ENCODE measurements at regions not wholly inside any gene's neighbourhood (a gene's known extent, or its start where the extent isn't known, plus 50 kb on each side); places are given as distances from the start of the nearest gene placed in this dataset.

GRCh38 chr4:104353481-104353880, 141.2 kb downstream of the CXXC4 start:
- Mint-ChIP-seq H3K4me3 (no peak overlapping the region), H3K36me3 (ENCODE audit: low read depth) (no peaks in the 10 kb centered on the region), H3K27me3 (ENCODE audit: insufficient read depth) (no peaks in the 10 kb centered on the region), H3K4me1 (no peaks in the 10 kb centered on the region), H3K27ac (no peak overlapping the region), H3K9me3 (peaks cover 8% of the 10 kb centered on the region)
- DNase-seq, result no peak
- Histone ChIP-seq H3K36me3 (ENCODE audit: control insufficient read depth, insufficient read depth, low read length) (no peaks in the 10 kb centered on the region), H3K9me3 (ENCODE audit: control insufficient read depth, low read length) (no peaks in the 10 kb centered on the region), H3K27ac (ENCODE audit: low read depth, low read length) (no peak overlapping the region), H3K4me1 (ENCODE audit: control insufficient read depth, insufficient read depth, low read length) (no peaks in the 10 kb centered on the region), H3K4me3 (ENCODE audit: low read length) (no peak overlapping the region), H3K9ac (ENCODE audit: extremely low read depth, low read length, poor library complexity, severe bottlenecking) (no peak overlapping the region), H3K27me3 (ENCODE audit: control insufficient read depth, insufficient read depth, low read length, poor library complexity, severe bottlenecking) (no peaks in the 10 kb centered on the region)
- 86 to 95% methylated on average over 2 to 3 of the region's 3 CpGs for WGBS, 2 experiments (ENCODE audit: insufficient coverage in 1 of 2, insufficient read length in 1 of 2)
- TF ChIP-seq CTCF (conservative IDR thresholded peaks at IDR 0.05), result no peak

- TF ChIP-seq CTCF (conservative IDR thresholded peaks at IDR 0.05), result peak; percentile 75
- Mint-ChIP-seq H3K27ac (no peak overlapping the region), H3K9me3 (peaks cover 7% of the 10 kb centered on the region), H3K4me1 (no peaks in the 10 kb centered on the region), H3K36me3 (ENCODE audit: low read depth) (no peaks in the 10 kb centered on the region), H3K4me3 (no peak overlapping the region), H3K27me3 (ENCODE audit: insufficient read depth) (no peaks in the 10 kb centered on the region)
- DNase-seq, result peak; percentile 64
- no peak overlapping the region for H3K27ac ChIP-seq (ENCODE audit: low read depth, low read length)
- no peaks in the 10 kb centered on the region for H3K27me3 ChIP-seq (ENCODE audit: control insufficient read depth, insufficient read depth, low read length, poor library complexity, severe bottlenecking)
- H3K9ac ChIP-seq (ENCODE audit: extremely low read depth, low read length, poor library complexity, severe bottlenecking), result no peak overlapping the region
- H3K4me1 ChIP-seq (ENCODE audit: control insufficient read depth, insufficient read depth, low read length), result no peaks in the 10 kb centered on the region
- no peak overlapping the region for H3K4me3 ChIP-seq (ENCODE audit: low read length)
- 67 to 71% methylated on average over 2 of the region's 2 CpGs for WGBS, 2 experiments (ENCODE audit: insufficient coverage in 1 of 2, insufficient read length in 1 of 2)
- no peaks in the 10 kb centered on the region for H3K36me3 ChIP-seq (ENCODE audit: control insufficient read depth, insufficient read depth, low read length)
- no peaks in the 10 kb centered on the region for H3K9me3 ChIP-seq (ENCODE audit: control insufficient read depth, low read length)
Observed at GRCh38 chr4:104352211-104352610, 142.5 kb downstream of the CXXC4 start.

- no peaks in the 10 kb centered on the region for H3K36me3 Mint-ChIP-seq (ENCODE audit: low read depth)
- DNase-seq, result no peak
- TF ChIP-seq CTCF (conservative IDR thresholded peaks at IDR 0.05), result no peak
- H3K9me3 Mint-ChIP-seq, result peaks cover 4% of the 10 kb centered on the region
- no peak overlapping the region for H3K4me3 Mint-ChIP-seq
- Histone ChIP-seq H3K27ac (ENCODE audit: low read depth, low read length) (no peak overlapping the region), H3K27me3 (ENCODE audit: control insufficient read depth, insufficient read depth, low read length, poor library complexity, severe bottlenecking) (no peaks in the 10 kb centered on the region), H3K4me1 (ENCODE audit: control insufficient read depth, insufficient read depth, low read length) (no peaks in the 10 kb centered on the region), H3K36me3 (ENCODE audit: control insufficient read depth, insufficient read depth, low read length) (no peaks in the 10 kb centered on the region), H3K9me3 (ENCODE audit: control insufficient read depth, low read length) (no peaks in the 10 kb centered on the region), H3K9ac (ENCODE audit: extremely low read depth, low read length, poor library complexity, severe bottlenecking) (no peak overlapping the region), H3K4me3 (ENCODE audit: low read length) (no peak overlapping the region)
- no peak overlapping the region for H3K27ac Mint-ChIP-seq
- H3K4me1 Mint-ChIP-seq, result no peaks in the 10 kb centered on the region
- H3K27me3 Mint-ChIP-seq (ENCODE audit: insufficient read depth), result no peaks in the 10 kb centered on the region
- WGBS, 2 experiments (ENCODE audit: insufficient coverage in 1 of 2, insufficient read length in 1 of 2), result 92% methylated on average over 3 of the region's 3 CpGs; no CpG with 5 or more reads in 1 of the 2 experiments
Observed at GRCh38 chr4:104351706-104352105, 143.0 kb downstream of the CXXC4 start.
